Upper lobe of left lung (tissue), 4 donors: ENCODE measurements at regions not wholly inside any gene's neighbourhood (a gene's known extent, or its start where the extent isn't known, plus 50 kb on each side); places are given as distances from the start of the nearest gene placed in this dataset.

ENCODE experiments used
- CTCF ChIP-seq, 6 experiments: fragments of 450-650 bp in 4 of 6; fragments of 200-600 bp in 2 of 6; sonication (generic) in 2 of 6; IDR thresholded peaks; one replicate each; pipeline ENCODE4 v1.5.1; 2016 to 2019; ENCODE audit warnings: antibody characterized with exemption in 6 of 6
- EP300 ChIP-seq, 4 donors: sonication (generic); formaldehyde crosslinking; IDR thresholded peaks; one replicate each; pipeline ENCODE4 v1.5.1; 2017; ENCODE audit warnings: antibody characterized with exemption in 4 of 4, control low read depth in 2 of 4
- POLR2A ChIP-seq, 4 donors: fragments of 450-650 bp; IDR thresholded peaks; one replicate each; pipeline ENCODE4 v1.5.1; 2016 to 2017; ENCODE audit warnings: antibody characterized with exemption in 4 of 4, mild to moderate bottlenecking in 2 of 4
- POLR2AphosphoS5 ChIP-seq, 2 donors: sonication (generic); formaldehyde crosslinking; IDR thresholded peaks; one replicate each; pipeline ENCODE4 v1.5.1; 2017; ENCODE audit warnings: antibody characterized with exemption in 2 of 2

- TF ChIP-seq POLR2A (IDR thresholded peaks at IDR 0.05): no peak
- TF ChIP-seq CTCF (IDR thresholded peaks at IDR 0.05): no peak
- TF ChIP-seq POLR2AphosphoS5 (IDR thresholded peaks at IDR 0.05): no peak
- no peak for TF ChIP-seq EP300 (IDR thresholded peaks at IDR 0.05)
These were observed 57.2 kb upstream of the PITRM1 start for GRCh38 chr10:3229815-3230214.
